Peyer's patch (tissue), 4 donors: ENCODE measurements at regions not wholly inside any gene's neighbourhood (a gene's known extent, or its start where the extent isn't known, plus 50 kb on each side); places are given as distances from the start of the nearest gene placed in this dataset.

Experiments
- DNase-seq, 3 donors: peaks; one replicate each; pipeline ENCODE4 v3.0.0-alpha.2; 2017 to 2019
- H3K27ac ChIP-seq, 4 donors: fragments of 200-600 bp; sonication (generic); one replicate each; pipeline ENCODE4 v1.5.1; 2016 to 2019
- H3K27me3 ChIP-seq, 2 donors: fragments of 200-600 bp; sonication (generic); one replicate each; pipeline ENCODE4 v1.5.1; 2019
- H3K36me3 ChIP-seq, 3 donors: fragments of 200-600 bp; sonication (generic); one replicate each; pipeline ENCODE4 v1.5.1; 2016 to 2019
- H3K4me1 ChIP-seq, 4 donors: fragments of 200-600 bp; sonication (generic); one replicate each; pipeline ENCODE4 v1.5.1; 2016 to 2019
- H3K4me3 ChIP-seq, 4 donors: fragments of 200-600 bp; sonication (generic); 1 replicate in 3 of 4; 2 replicates in 1 of 4; pipeline ENCODE4 v1.5.1; 2016 to 2019; ENCODE audit warnings: mild to moderate bottlenecking in 1 of 4
- H3K9me3 ChIP-seq, 4 donors: fragments of 200-600 bp; sonication (generic); one replicate each; pipeline ENCODE4 v1.5.1; 2016 to 2019; ENCODE audit warnings: mild to moderate bottlenecking in 1 of 4
- CTCF ChIP-seq, 6 experiments: fragments of 450-650 bp in 4 of 6; fragments of 200-600 bp in 2 of 6; sonication (generic) in 1 of 6; IDR thresholded peaks; one replicate each; pipeline ENCODE4 v1.5.1; 2017 to 2019; ENCODE audit warnings: antibody characterized with exemption in 6 of 6, mild to moderate bottlenecking in 3 of 6, moderate library complexity in 1 of 6
- POLR2A ChIP-seq, 2 donors: fragments of 450-650 bp; IDR thresholded peaks; one replicate each; pipeline ENCODE4 v1.5.1; 2017; ENCODE audit warnings: antibody characterized with exemption in 2 of 2, mild to moderate bottlenecking in 2 of 2, moderate library complexity in 2 of 2

GRCh38 chr4:155565776-155566175, 100.9 kb upstream of the GUCY1A1 start:
- TF ChIP-seq POLR2A (IDR thresholded peaks at IDR 0.05): no peak
- no peak for TF ChIP-seq CTCF (IDR thresholded peaks at IDR 0.05)
- Histone ChIP-seq H3K9me3 (no peaks in the 10 kb centered on the region), H3K4me3 (no peak overlapping the region), H3K27me3 (no peaks in the 10 kb centered on the region), H3K36me3 (no peaks in the 10 kb centered on the region), H3K4me1 (no peaks in the 10 kb centered on the region), H3K27ac (no peak overlapping the region)
- DNase-seq: no peak

GRCh38 chr4:155565330-155565729, 101.3 kb upstream of the GUCY1A1 start:
- no peak for DNase-seq
- Histone ChIP-seq H3K4me3 (no peak overlapping the region), H3K9me3 (no peaks in the 10 kb centered on the region), H3K4me1 (no peaks in the 10 kb centered on the region), H3K27me3 (no peaks in the 10 kb centered on the region), H3K36me3 (no peaks in the 10 kb centered on the region), H3K27ac (no peak overlapping the region)
- TF ChIP-seq CTCF (IDR thresholded peaks at IDR 0.05) (no peak), POLR2A (IDR thresholded peaks at IDR 0.05) (no peak)

- no peaks in the 10 kb centered on the region for H3K9me3 ChIP-seq
- no peak overlapping the region for H3K27ac ChIP-seq
- no peaks in the 10 kb centered on the region for H3K36me3 ChIP-seq
- no peaks in the 10 kb centered on the region for H3K27me3 ChIP-seq
- no peak for DNase-seq
- no peaks in the 10 kb centered on the region for H3K4me1 ChIP-seq
- TF ChIP-seq CTCF (IDR thresholded peaks at IDR 0.05) (no peak), POLR2A (IDR thresholded peaks at IDR 0.05) (no peak)
- no peak overlapping the region for H3K4me3 ChIP-seq
Observed at GRCh38 chr4:155564880-155565279, 101.8 kb upstream of the GUCY1A1 start.

GRCh38 chr4:155564086-155564485, 102.6 kb upstream of the GUCY1A1 start:
- Histone ChIP-seq H3K36me3 (no peaks in the 10 kb centered on the region), H3K4me3 (no peak overlapping the region), H3K9me3 (no peaks in the 10 kb centered on the region), H3K4me1 (no peaks in the 10 kb centered on the region), H3K27me3 (no peaks in the 10 kb centered on the region), H3K27ac (no peak overlapping the region)
- no peak for TF ChIP-seq POLR2A (IDR thresholded peaks at IDR 0.05)
- no peak for DNase-seq

GRCh38 chr4:155559915-155560314, 106.7 kb upstream of the GUCY1A1 start:
- no peak overlapping the region for H3K4me3 ChIP-seq
- H3K27me3 ChIP-seq: no peaks in the 10 kb centered on the region
- H3K36me3 ChIP-seq: no peaks in the 10 kb centered on the region
- H3K27ac ChIP-seq: no peak overlapping the region
- no peaks in the 10 kb centered on the region for H3K4me1 ChIP-seq
- TF ChIP-seq CTCF (IDR thresholded peaks at IDR 0.05) (no peak), POLR2A (IDR thresholded peaks at IDR 0.05) (no peak)
- H3K9me3 ChIP-seq: no peaks in the 10 kb centered on the region
- no peak for DNase-seq

- Histone ChIP-seq H3K27ac (no peak overlapping the region), H3K9me3 (no peaks in the 10 kb centered on the region), H3K4me3 (no peak overlapping the region), H3K27me3 (no peaks in the 10 kb centered on the region), H3K4me1 (no peaks in the 10 kb centered on the region), H3K36me3 (no peaks in the 10 kb centered on the region)
- TF ChIP-seq POLR2A (IDR thresholded peaks at IDR 0.05): no peak
- no peak for TF ChIP-seq CTCF (IDR thresholded peaks at IDR 0.05)
- DNase-seq: no peak
Observed at GRCh38 chr4:155552180-155552579, 114.5 kb upstream of the GUCY1A1 start.
